GM18907 (cell line): ENCODE measurements at regions not wholly inside any gene's neighbourhood (a gene's known extent, or its start where the extent isn't known, plus 50 kb on each side); places are given as distances from the start of the nearest gene placed in this dataset.
"Not testable (repeated sequence)": the region's sequence is repeated elsewhere in the genome, so short reads cannot be mapped to it uniquely, and the experiment has no call there.

Experiments
- ATAC-seq: cut with Tn5 transposase; IDR thresholded peaks from one replicate; pipeline ENCODE4 v1.9.1; 2021; ENCODE audit warnings: mild to moderate bottlenecking, moderate library complexity; ENCODE audit not compliant: unreplicated experiment

DNA sequence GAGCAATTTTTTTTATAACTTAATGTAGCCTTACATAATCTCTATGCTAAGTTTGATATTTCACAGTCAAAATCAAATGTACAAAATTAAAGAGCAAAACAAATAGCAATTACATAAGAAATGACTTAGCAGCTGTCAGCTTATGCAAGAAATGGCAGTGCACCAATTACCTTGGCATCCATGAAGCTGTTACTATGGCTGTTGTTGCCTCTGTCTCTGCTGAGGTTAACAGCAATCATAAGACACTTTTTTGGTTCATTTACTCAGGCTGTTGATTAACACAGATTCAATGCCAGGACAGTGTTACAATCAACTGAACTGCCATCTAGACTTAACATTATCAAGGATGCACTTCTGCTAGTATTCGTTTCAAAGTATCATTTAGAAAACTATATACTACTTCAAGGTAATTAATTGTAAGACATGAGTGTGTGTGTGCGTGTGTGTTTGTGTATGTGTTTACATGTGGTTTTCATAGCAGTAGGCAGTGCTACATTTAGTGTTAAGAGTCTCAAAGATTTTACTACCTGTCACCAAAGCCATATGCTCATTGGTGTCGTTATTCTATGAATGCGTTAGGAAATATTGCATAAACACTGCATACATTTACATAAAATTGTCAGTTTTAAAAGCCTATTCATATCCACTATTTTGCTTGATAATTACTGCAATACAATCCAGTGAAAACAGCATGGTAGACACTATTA, 1084.2 kb upstream of the COX7C start:
- ATAC-seq = no peak

GRCh38 chr5:85538362-85538761, 1079.4 kb upstream of the COX7C start:
- ATAC-seq = no peak

- no peak for ATAC-seq
Measured at GRCh38 chr5:85545129-85545528, 1072.6 kb upstream of the COX7C start.

DNA sequence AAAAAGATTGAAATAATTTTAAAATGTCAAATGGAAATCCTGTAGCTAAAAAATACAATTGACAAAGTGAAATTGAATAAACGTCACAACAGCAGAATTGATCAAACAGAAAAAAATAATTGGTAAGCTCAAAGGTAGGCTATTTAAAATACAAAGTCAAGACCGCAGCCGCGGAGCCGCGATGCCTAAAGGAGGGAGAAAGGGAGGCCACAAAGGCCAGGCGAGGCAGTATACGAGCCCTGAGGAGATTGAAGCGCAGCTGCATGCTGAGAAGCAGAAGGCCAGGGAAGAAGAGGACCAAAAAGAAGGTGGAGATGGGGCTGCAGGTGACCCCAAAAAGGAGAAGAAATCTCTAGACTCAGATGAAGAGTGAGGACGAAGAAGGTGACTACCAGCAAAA, 1068.5 kb upstream of the COX7C start:
- ATAC-seq = no peak

- ATAC-seq = no peak
Measured at GRCh38 chr5:85549836-85550599, 1067.7 kb upstream of the COX7C start.

- ATAC-seq = no peak
Measured at GRCh38 chr5:85556464-85556863, 1061.3 kb upstream of the COX7C start.

DNA sequence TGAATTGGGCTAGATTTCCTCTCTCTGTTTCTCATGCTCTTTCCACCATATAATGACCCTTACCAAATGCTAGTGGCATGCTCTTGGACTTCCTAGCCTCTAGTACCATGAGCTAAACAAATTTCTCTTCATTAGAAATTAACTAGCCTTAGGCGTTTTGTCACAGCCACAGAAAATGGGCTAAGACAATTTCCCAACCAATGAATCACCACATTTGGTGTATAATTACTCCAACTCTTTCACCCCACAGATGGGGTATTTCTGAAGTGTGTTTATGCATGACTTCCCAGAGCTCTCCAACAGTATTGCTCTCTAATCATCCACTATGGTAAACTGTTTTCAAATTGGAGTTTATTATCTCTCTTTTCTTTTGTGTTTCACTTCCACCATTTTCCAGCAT, 1041.1 kb upstream of the COX7C start:
- ATAC-seq = no peak

DNA sequence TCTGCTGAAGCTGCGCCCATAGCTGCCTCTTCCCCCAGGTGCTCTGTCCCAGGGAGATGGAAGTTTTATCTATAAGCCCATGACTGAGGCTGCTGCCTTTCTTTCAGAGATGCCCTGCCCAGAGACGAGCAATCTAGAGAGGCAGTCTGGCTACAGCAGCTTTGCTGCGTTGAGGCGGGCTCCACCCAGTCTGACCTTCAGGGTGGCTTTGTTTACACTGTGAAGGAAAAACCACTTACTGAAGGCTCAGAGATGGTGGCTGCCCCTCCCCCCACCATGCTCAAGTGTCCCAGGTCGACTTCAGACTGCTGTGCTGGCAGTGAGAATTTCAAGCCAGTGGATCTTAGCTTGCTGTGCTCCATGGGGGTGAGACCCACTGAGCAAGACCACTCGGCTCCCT, 1029.9 kb upstream of the COX7C start:
- ATAC-seq = not testable (repeated sequence)

DNA sequence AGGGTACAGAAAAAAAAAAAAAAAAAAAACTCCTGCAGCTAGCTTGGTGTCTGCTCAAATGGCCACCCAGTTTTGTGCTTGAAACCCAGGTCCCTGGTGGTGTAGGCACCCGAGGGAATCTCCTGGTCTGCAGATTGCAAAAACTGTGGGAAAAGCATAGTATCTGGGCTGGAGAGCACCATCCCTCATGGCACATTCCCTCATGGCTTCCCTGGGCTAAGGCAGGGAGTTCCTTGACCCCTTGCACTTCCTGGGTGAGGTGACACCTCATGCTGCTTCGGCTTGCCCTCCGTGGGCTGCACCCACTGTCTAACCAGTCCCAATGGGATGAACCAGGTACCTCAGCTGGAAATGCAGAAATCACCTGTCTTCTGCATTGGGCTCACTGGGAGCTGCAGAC, 1029.5 kb upstream of the COX7C start:
- not testable (repeated sequence) for ATAC-seq

DNA sequence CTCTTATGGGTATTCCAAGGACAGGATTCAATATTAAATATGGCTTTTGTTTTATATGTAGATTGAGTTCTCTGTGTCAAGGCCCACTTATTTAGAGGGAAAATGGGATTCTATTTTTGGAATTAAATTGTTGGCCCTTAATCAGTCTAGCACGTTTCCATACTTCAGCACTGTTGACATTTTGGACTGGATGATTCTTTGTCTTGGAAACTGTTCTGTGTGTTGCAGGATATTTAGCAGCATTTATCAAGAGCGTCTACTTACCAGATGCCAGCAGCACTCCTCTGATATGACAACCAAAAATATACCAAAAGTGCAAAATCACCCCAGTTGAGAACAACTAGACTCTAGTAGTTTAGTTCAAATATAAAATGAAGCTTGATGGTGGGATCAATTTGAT, 1027.0 kb upstream of the COX7C start:
- no peak for ATAC-seq

- ATAC-seq = no peak
Measured at GRCh38 chr5:85591311-85591710, 1026.4 kb upstream of the COX7C start.

- no peak for ATAC-seq
Measured at GRCh38 chr5:85602843-85603242, 1014.9 kb upstream of the COX7C start.

DNA sequence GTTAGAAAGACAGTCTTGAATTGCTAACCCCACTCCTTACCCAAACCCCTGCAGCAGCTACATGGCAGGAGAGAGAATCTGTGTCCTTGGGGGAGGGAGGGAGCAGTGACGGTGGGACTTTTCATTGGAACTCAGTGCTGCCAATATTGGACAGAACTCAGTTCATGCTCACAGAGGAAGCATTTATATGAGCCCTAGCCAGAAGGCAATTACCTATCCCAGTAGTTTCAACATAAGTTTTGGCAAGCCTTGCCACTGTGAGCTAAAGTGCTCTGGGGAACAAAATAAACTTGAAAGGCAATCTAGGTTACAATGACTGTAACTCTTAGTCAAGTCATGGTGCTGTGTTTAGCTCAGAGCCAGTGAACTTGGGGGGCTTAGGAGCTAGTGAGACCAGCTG, 1013.4 kb upstream of the COX7C start:
- no peak for ATAC-seq

- no peak for ATAC-seq
Measured at GRCh38 chr5:85604786-85605185, 1013.0 kb upstream of the COX7C start.

DNA sequence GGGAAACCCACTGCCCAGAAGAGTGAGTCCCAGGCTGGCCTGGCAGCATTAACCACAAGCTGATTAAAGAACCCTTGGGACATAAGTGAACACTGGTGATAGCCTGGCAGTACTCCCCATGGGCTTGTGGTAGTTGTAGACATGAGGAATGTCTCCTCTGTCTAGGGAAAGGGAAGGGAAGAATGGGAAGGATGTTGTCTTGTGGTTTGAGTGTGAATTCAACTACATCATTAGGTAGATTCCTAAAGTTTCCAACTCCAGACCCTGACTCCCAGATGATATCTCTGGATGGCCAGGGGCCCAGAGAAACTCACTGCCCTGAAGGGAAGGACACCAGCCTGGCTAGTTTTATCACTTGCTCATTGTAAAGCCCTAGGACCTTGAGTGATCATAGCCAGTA, 1012.4 kb upstream of the COX7C start:
- no peak for ATAC-seq

DNA sequence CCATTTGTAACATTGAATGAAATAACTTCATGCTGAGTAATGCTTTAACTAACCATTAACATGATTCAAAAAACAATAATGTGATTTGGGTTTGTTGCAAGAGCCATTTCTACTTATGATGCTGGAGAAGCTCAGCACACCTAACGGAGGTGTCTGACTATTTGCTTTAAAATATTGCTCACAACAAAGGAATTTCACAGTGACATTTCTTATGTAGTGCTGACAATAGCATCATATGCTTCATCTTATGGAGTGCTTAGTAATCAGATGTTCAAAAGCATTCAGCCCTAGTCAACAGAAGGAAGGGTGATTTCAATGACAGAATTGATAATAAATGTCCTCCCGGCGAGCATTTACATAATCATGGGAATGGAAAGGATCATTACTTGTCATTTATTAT, 1003.3 kb upstream of the COX7C start:
- no peak for ATAC-seq

DNA sequence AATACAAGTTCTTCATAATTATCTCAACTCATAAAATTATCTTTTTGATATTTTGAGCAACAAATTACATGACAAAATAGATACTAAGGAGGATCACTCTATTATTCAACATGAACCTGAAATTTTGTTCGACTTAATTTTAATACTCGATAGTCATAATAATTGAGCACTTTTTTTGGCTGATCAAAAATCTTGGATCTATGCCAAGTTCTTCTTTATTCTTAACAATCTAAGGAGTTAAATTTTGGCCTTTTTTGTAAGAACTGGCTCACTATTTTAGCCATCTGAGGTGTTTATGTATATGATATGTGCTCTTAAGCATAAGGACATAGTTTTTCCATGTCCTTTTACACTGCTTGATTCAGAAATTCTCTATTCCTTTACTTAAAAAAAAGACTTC, 996.1 kb upstream of the COX7C start:
- no peak for ATAC-seq

DNA sequence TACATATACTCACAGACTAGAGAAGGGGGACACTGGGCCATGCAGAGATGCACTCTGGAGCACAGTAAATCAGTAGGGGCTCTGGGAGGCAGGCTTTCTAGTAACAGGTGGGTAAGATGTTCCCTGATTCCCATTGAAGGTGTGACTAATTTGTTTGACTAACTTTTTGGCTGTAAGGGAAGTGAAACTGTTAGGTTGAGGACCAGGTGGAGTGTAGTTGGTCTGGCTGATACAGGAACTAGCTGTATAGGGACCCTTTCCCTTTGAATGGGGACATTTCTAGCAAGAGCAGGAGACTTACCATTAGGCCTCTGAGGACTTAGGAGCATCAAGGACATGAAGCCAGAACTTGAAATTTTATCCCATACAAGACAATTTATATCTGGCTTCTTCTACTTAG, 989.6 kb upstream of the COX7C start:
- ATAC-seq = no peak

GRCh38 chr5:85638495-85639125, 979.1 kb upstream of the COX7C start:
- ATAC-seq = not testable (repeated sequence)

- ATAC-seq = no peak
Measured at GRCh38 chr5:85646036-85646435, 971.7 kb upstream of the COX7C start.

DNA sequence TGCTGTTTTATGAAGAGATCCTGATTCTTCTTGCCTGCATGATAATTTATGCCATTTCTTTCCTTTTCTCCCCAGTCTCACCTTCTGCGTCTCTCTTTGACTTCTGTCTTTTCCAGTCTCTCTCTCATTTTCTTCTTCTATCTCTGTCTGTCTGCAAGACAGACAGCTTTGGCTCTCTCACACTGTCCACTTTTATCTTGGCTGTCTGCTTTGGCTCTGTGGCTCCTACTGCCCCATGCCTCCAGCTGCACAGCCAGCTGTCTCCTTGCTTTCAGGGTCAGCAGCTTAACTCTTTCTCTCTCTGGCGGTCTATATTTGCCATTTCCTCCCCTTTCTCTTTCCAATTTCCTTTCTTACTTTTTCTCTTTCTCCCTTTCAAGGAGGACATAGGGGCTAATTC, 971.1 kb upstream of the COX7C start:
- no peak for ATAC-seq
